T-helper 17 cell (primary cell): ENCODE measurements at regions not wholly inside any gene's neighbourhood (a gene's known extent, or its start where the extent isn't known, plus 50 kb on each side); places are given as distances from the start of the nearest gene placed in this dataset.
"Not testable (repeated sequence)": the region's sequence is repeated elsewhere in the genome, so short reads cannot be mapped to it uniquely, and the experiment has no call there.

Experiments
- ATAC-seq: fragments of 150-1000 bp; cut with Tn5 transposase; 2 replicates; pipeline ENCODE4 v1.10.0; 2021; ENCODE audit warnings: mild to moderate bottlenecking, moderate library complexity
- DNase-seq, 3 donors: peaks; one replicate each; pipeline versions ENCODE4 v3.0.0 to v3.0.0-alpha.2; 2020 to 2021
- H3K9me3 ChIP-seq: one replicate; pipeline ENCODE4 v1.7.0; 2013; ENCODE audit warnings: low read length, mild to moderate bottlenecking; ENCODE audit not compliant: control insufficient read depth, poor library complexity, severe bottlenecking
- H3K27ac Mint-ChIP-seq: one replicate; pipeline ENCODE4 v1.8.0; 2022; ENCODE audit warnings: mild to moderate bottlenecking, moderate library complexity, mixed read lengths
- H3K27me3 Mint-ChIP-seq: one replicate; pipeline ENCODE4 v1.8.0; 2022; ENCODE audit warnings: mixed read lengths
- H3K36me3 Mint-ChIP-seq: one replicate; pipeline ENCODE4 v1.8.0; 2022; ENCODE audit warnings: low read depth, mixed read lengths
- H3K4me1 Mint-ChIP-seq: one replicate; pipeline ENCODE4 v1.8.0; 2022; ENCODE audit warnings: mild to moderate bottlenecking, mixed read lengths
- H3K4me3 Mint-ChIP-seq: one replicate; pipeline ENCODE4 v1.8.0; 2022; ENCODE audit warnings: mild to moderate bottlenecking, moderate library complexity, mixed read lengths

GRCh38 chr4:183011213-183011907 lies 87.7 kb upstream of the WWC2 start:
- H3K36me3 Mint-ChIP-seq = no peaks in the 10 kb centered on the region
- peaks cover 2% of the 10 kb centered on the region for H3K4me1 Mint-ChIP-seq
- H3K9me3 ChIP-seq = no peaks in the 10 kb centered on the region
- ATAC-seq = no peak
- H3K27ac Mint-ChIP-seq = no peak overlapping the region
- H3K4me3 Mint-ChIP-seq = no peak overlapping the region
- no peak for DNase-seq
- peaks cover 43% of the 10 kb centered on the region for H3K27me3 Mint-ChIP-seq

GRCh38 chr4:183008492-183008891 lies 90.6 kb upstream of the WWC2 start:
- H3K36me3 Mint-ChIP-seq = no peaks in the 10 kb centered on the region

GRCh38 chr4:183004370-183004769 lies 87.2 kb upstream of the DCTD start:
- H3K27ac Mint-ChIP-seq, DNase-seq, H3K4me3 Mint-ChIP-seq, H3K9me3 ChIP-seq, H3K4me1 Mint-ChIP-seq, H3K36me3 Mint-ChIP-seq, ATAC-seq: not testable (repeated sequence)
- peaks cover 18% of the 10 kb centered on the region for H3K27me3 Mint-ChIP-seq

More at GRCh38 chr4:183008492-183008891, 90.6 kb upstream of the WWC2 start:
- H3K9me3 ChIP-seq = no peaks in the 10 kb centered on the region
- Mint-ChIP-seq H3K27me3 (peaks cover 38% of the 10 kb centered on the region), H3K4me1 (peaks cover 2% of the 10 kb centered on the region), H3K27ac (no peak overlapping the region), H3K4me3 (no peak overlapping the region)
- DNase-seq (no peak), ATAC-seq (no peak)

GRCh38 chr4:182994171-182994570 lies 77.0 kb upstream of the DCTD start:
- no peaks in the 10 kb centered on the region for H3K36me3 Mint-ChIP-seq
- DNase-seq = no peak
- no peaks in the 10 kb centered on the region for H3K27me3 Mint-ChIP-seq
- H3K4me3 Mint-ChIP-seq = no peak overlapping the region
- peaks cover 2% of the 10 kb centered on the region for H3K9me3 ChIP-seq
- H3K27ac Mint-ChIP-seq = no peak overlapping the region
- no peaks in the 10 kb centered on the region for H3K4me1 Mint-ChIP-seq
- no peak for ATAC-seq

GRCh38 chr4:182978152-182978827 lies 61.1 kb upstream of the DCTD start:
- H3K9me3 ChIP-seq = no peaks in the 10 kb centered on the region
- no peak overlapping the region for H3K4me3 Mint-ChIP-seq
- DNase-seq (no peak), ATAC-seq (no peak)
- no peak overlapping the region for H3K27ac Mint-ChIP-seq
- peaks cover 2% of the 10 kb centered on the region for H3K4me1 Mint-ChIP-seq
- peaks cover 2% of the 10 kb centered on the region for H3K36me3 Mint-ChIP-seq
- peaks cover 54% of the 10 kb centered on the region for H3K27me3 Mint-ChIP-seq

DNA sequence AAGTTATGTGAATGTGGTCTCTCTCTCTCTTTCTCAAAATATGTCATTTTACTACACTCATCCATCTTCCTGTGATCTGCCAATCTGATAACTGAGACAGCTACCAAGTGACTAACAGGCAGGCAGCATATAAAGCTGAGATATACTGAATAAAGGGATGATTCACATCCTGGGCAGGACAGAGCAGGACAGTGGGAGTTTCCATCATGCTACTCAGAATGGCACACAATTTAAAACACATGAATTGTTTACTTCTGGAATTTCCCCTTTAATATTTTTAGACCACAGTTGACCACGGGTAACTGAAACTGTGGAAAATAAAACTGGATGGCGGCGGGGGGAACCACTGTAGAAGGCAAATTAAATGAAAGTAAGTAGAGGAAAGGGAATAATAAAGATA lies 58.6 kb upstream of the DCTD start:
- H3K4me1 Mint-ChIP-seq = peaks cover 2% of the 10 kb centered on the region
- peaks cover 43% of the 10 kb centered on the region for H3K27me3 Mint-ChIP-seq
- no peak for DNase-seq
- ATAC-seq = no peak
- H3K27ac Mint-ChIP-seq = no peak overlapping the region
- no peaks in the 10 kb centered on the region for H3K9me3 ChIP-seq
- H3K36me3 Mint-ChIP-seq = peaks cover 2% of the 10 kb centered on the region
- H3K4me3 Mint-ChIP-seq = no peak overlapping the region

- Mint-ChIP-seq H3K27me3 (peaks cover 42% of the 10 kb centered on the region), H3K4me3 (no peak overlapping the region), H3K4me1 (peaks cover 2% of the 10 kb centered on the region), H3K36me3 (peaks cover 2% of the 10 kb centered on the region), H3K27ac (no peak overlapping the region)
- no peaks in the 10 kb centered on the region for H3K9me3 ChIP-seq
- no peak for DNase-seq
- no peak for ATAC-seq
Observed at GRCh38 chr4:182973941-182974340, 56.8 kb upstream of the DCTD start.

DNA sequence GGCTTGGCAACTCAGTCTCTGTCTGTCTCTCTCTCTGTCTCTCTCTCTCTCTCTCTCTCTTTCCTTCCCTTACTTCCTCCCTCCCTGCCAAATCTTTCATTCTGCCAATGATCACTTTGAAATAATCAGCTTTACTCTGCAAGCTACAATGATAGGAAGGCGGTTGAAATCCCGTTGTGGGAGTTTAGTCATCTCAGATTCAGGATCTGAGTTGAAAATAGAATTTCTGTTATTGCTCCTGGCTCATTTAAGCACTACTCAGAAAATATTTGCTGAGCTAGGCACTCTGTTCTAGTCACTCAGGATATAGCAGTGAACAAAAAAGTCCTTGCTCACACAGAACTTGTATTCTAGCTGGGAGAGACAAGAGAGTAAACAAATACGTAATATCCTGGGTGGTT lies 56.3 kb upstream of the DCTD start:
- ATAC-seq (no peak), DNase-seq (no peak)
- Mint-ChIP-seq H3K4me3 (no peak overlapping the region), H3K27ac (no peak overlapping the region), H3K4me1 (peaks cover 2% of the 10 kb centered on the region), H3K36me3 (peaks cover 2% of the 10 kb centered on the region), H3K27me3 (peaks cover 46% of the 10 kb centered on the region)
- no peaks in the 10 kb centered on the region for H3K9me3 ChIP-seq

GRCh38 chr4:182971702-182972101 lies 54.5 kb upstream of the DCTD start:
- peaks cover 45% of the 10 kb centered on the region for H3K27me3 Mint-ChIP-seq
- peaks cover 2% of the 10 kb centered on the region for H3K4me1 Mint-ChIP-seq
- H3K4me3 Mint-ChIP-seq = no peak overlapping the region
- H3K9me3 ChIP-seq = no peaks in the 10 kb centered on the region
- DNase-seq = no peak
- ATAC-seq = no peak
- H3K36me3 Mint-ChIP-seq = peaks cover 2% of the 10 kb centered on the region
- H3K27ac Mint-ChIP-seq = no peak overlapping the region

GRCh38 chr4:182969651-182970279 lies 52.6 kb upstream of the DCTD start:
- Mint-ChIP-seq H3K27me3 (peaks cover 48% of the 10 kb centered on the region), H3K27ac (no peak overlapping the region), H3K4me3 (no peak overlapping the region), H3K36me3 (peaks cover 2% of the 10 kb centered on the region), H3K4me1 (peaks cover 2% of the 10 kb centered on the region)
- H3K9me3 ChIP-seq = no peaks in the 10 kb centered on the region
- DNase-seq (no peak), ATAC-seq (no peak)

- Mint-ChIP-seq H3K36me3 (peaks cover 2% of the 10 kb centered on the region), H3K27ac (no peak overlapping the region), H3K4me1 (peaks cover 2% of the 10 kb centered on the region), H3K4me3 (no peak overlapping the region), H3K27me3 (peaks cover 41% of the 10 kb centered on the region)
- no peak for ATAC-seq
- DNase-seq = no peak
- no peaks in the 10 kb centered on the region for H3K9me3 ChIP-seq
Observed at GRCh38 chr4:182968917-182969650, 51.9 kb upstream of the DCTD start.

DNA sequence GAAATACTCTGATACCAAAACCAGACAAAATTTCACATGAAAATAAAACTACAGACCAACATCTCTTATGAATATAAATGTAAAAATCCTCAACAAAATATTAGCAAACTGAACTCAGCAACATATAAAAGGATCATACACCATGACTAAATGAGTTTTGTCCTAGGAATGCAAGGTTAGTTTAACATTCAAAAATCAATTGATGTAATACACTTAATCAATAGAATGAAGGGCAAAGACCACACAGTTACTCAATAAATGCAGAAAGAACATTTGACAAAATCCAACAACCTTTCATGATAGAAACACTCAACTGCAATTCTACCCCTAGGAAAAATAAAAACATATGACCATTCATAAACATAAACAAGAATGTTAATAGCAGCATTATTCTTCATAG lies 50.2 kb upstream of the DCTD start:
- DNase-seq (no peak), ATAC-seq (no peak)
- H3K4me1 Mint-ChIP-seq = no peaks in the 10 kb centered on the region
- no peaks in the 10 kb centered on the region for H3K9me3 ChIP-seq
- peaks cover 29% of the 10 kb centered on the region for H3K27me3 Mint-ChIP-seq
- H3K4me3 Mint-ChIP-seq = no peak overlapping the region
- no peaks in the 10 kb centered on the region for H3K36me3 Mint-ChIP-seq
- no peak overlapping the region for H3K27ac Mint-ChIP-seq
